GM19468 (cell line): ENCODE measurements at regions not wholly inside any gene's neighbourhood (a gene's known extent, or its start where the extent isn't known, plus 50 kb on each side); places are given as distances from the start of the nearest gene placed in this dataset.

Experiments
- ATAC-seq: cut with Tn5 transposase; IDR thresholded peaks from one replicate; pipeline ENCODE4 v1.9.1; 2021; ENCODE audit warnings: mild to moderate bottlenecking, moderate library complexity, moderate number of reproducible peaks; ENCODE audit not compliant: unreplicated experiment; ENCODE audit errors: extremely low read depth

- ATAC-seq = no peak
Measured at GRCh38 chr10:88193018-88193417, 329.6 kb downstream of the PTEN start.

GRCh38 chr10:88194041-88194887 is 330.8 kb downstream of the PTEN start:
- no peak for ATAC-seq

- ATAC-seq = no peak
Measured at GRCh38 chr10:88194961-88195367, 331.5 kb downstream of the PTEN start.

- ATAC-seq = no peak
Measured at GRCh38 chr10:88195841-88196240, 332.4 kb downstream of the PTEN start.

- ATAC-seq = no peak
Measured at GRCh38 chr10:88196291-88196690, 332.9 kb downstream of the PTEN start.

- no peak for ATAC-seq
Measured at GRCh38 chr10:88198023-88198422, 334.6 kb downstream of the PTEN start.

- no peak for ATAC-seq
Measured at GRCh38 chr10:88200312-88201032, 337.0 kb downstream of the PTEN start.

GRCh38 chr10:88205842-88206446 is 342.5 kb downstream of the PTEN start:
- ATAC-seq = no peak

- ATAC-seq = no peak
Measured at GRCh38 chr10:88207121-88207546, 343.7 kb downstream of the PTEN start.

- no peak for ATAC-seq
Measured at GRCh38 chr10:88209231-88209630, 345.8 kb downstream of the PTEN start.

- ATAC-seq = no peak
Measured at GRCh38 chr10:88209837-88210561, 346.6 kb downstream of the PTEN start.

- no peak for ATAC-seq
Measured at GRCh38 chr10:88211230-88211629, 347.8 kb downstream of the PTEN start.

GRCh38 chr10:88212069-88212468 is 348.6 kb downstream of the PTEN start:
- ATAC-seq = no peak

GRCh38 chr10:88213065-88213605 is 349.7 kb downstream of the PTEN start:
- no peak for ATAC-seq

GRCh38 chr10:88216976-88217375 is 353.6 kb downstream of the PTEN start:
- ATAC-seq = no peak

- no peak for ATAC-seq
Measured at GRCh38 chr10:88218362-88218761, 354.9 kb downstream of the PTEN start.

GRCh38 chr10:88219753-88220152 is 356.3 kb downstream of the PTEN start:
- ATAC-seq = no peak

GRCh38 chr10:88221010-88221973 is 357.9 kb downstream of the PTEN start:
- ATAC-seq = no peak

- ATAC-seq = no peak
Measured at GRCh38 chr10:88222881-88223280, 359.5 kb downstream of the PTEN start.
